GM18909 (cell line): ENCODE measurements at regions not wholly inside any gene's neighbourhood (a gene's known extent, or its start where the extent isn't known, plus 50 kb on each side); places are given as distances from the start of the nearest gene placed in this dataset.
"Not testable (repeated sequence)": the region's sequence is repeated elsewhere in the genome, so short reads cannot be mapped to it uniquely, and the experiment has no call there.

ENCODE experiments used
- ATAC-seq: cut with Tn5 transposase; IDR thresholded peaks from one replicate; pipeline ENCODE4 v1.9.1; 2021; ENCODE audit warnings: mild to moderate bottlenecking; ENCODE audit not compliant: unreplicated experiment, poor library complexity

- ATAC-seq: not testable (repeated sequence)
Measured at GRCh38 chr21:6482616-6483015, 4038.8 kb upstream of the TPTE start.

DNA sequence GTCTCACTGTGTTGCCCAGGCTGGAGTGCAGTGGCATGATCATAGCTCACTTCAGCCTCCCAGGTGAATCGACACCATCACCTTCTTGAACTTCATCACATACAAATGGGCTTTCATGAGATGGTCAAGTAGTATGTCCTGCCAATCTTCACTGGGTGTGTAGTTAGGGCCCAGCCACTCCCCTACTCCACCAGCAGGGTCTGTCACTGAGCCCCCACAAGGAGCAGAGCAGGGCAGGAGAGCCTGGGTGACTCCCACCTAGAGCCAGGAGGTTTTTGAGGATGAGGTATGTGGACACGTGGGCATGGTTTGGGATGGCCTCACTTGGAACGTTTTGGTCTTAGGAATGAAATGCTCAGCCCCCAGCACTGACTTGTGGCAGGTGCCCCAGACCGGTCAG is 4037.7 kb upstream of the TPTE start:
- ATAC-seq: not testable (repeated sequence)

GRCh38 chr21:6486821-6487220 is 4034.6 kb upstream of the TPTE start:
- not testable (repeated sequence) for ATAC-seq

- not testable (repeated sequence) for ATAC-seq
Measured at GRCh38 chr21:6492691-6493090, 4028.7 kb upstream of the TPTE start.

DNA sequence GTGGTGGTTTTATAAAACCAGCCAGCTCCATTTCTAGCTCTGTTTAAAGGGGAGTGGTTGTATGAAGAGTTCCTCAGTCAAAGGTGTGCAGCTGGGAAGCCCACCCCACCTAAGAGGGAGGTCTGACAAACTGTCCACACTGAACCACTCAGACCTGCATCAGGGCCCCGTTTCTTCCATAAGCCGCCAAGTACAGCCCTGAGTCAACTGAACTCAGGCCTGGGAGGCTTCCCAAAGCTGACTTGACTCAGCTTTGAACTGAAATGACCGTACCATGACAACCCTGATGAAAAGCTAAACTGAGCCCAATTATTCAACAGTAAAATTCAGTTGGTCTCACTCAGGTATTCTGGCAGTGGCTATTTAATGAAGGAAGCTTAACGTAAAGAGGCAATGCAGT is 4027.4 kb upstream of the TPTE start:
- ATAC-seq: not testable (repeated sequence)

DNA sequence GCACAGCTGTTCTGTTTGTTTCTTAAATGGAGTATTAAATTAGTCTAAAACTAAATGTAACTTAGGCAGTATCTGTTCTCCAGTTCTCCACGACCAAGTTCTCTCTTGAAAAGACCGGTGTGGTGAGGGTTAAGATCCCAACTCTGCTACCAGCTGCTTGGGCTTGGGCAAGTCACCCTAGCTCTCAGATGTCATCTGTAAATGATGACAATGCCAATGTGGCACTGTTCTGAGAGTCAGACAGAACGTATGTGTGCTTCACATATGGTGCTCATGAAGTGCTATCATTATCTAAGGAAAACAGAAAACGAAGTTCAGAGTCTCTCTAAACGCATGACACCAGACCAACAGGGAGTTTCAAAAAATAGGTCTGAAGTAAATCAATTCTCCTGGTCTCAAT is 4025.0 kb upstream of the TPTE start:
- ATAC-seq: not testable (repeated sequence)

DNA sequence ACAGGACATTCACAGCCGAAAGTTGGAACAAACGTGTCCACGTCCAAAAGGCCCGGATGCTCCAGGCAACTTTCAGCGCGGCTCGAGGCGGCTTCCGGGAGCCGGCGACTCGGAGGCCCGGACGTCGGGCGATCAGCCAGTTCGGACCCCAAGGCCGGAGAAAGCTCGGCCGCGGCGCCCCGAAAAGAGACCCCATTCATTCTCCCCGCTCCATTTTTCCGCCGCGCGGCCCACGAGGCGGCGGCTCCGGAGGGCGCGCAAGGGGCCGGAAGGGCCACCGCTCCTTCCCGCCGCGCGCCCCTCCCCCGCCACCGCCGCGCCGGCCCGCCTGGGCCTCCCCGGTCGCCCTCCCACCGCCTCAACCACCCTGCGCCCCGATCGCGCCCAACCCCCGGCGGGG is 4022.7 kb upstream of the TPTE start:
- ATAC-seq: peak; percentile 15

DNA sequence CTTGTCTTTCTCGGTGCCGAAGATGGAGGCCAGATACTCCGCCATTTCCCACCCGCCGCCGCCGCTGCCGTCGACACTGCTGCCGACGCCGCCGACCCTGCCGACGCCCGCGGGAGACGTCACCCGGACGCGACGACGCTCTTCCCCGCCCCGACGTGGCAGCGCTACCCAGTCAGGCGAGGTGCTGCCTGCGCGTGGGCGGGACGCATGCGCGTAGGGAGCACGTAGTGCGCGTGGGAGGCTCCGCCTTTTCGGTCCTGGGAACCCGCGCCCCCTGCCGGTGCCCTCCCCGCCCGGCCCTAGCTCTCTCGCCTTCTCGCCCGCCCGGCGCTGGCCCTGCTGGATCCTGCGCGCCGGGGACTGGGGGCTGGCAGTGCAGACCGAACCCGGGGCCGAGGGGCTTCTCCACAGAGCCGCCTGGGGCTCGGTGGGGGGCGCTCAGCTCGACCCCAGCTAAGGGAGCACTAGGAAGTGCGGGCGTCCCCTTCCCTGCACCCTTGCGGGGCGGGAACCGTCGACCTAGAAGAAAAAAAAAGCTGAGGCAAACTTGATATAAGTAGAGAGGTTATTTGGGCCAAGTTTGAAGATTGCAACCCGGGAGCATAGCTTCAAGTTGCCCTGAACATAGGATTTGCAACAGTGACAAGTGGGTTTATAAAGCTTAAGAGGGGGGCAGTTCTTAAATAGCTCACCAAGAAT is 4022.1 kb upstream of the TPTE start:
- peak; percentile 75 for ATAC-seq

- ATAC-seq: not testable (repeated sequence)
Measured at GRCh38 chr21:6499866-6500265, 4021.5 kb upstream of the TPTE start.

DNA sequence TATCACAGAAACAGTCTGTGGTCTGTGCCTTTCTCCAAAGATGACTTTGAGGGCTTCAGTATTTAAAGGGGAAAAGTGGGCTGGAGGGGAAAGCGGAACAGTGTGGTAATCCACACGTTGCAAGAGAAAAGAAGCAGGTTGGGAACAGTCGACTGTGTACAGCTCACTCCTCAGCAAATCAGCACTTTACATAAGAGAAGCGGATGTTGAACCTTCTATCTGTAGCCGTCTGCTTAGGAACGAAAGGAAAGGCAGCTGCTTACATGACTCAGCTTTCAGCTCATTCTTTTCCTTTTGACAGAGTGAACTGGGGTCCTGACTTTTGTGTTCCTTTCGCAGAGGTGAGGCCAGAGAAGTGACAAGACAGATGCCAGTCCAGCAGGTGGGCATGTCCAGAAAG is 4020.7 kb upstream of the TPTE start:
- ATAC-seq: not testable (repeated sequence)

GRCh38 chr21:6506167-6506894 is 4015.1 kb upstream of the TPTE start:
- ATAC-seq: not testable (repeated sequence)

DNA sequence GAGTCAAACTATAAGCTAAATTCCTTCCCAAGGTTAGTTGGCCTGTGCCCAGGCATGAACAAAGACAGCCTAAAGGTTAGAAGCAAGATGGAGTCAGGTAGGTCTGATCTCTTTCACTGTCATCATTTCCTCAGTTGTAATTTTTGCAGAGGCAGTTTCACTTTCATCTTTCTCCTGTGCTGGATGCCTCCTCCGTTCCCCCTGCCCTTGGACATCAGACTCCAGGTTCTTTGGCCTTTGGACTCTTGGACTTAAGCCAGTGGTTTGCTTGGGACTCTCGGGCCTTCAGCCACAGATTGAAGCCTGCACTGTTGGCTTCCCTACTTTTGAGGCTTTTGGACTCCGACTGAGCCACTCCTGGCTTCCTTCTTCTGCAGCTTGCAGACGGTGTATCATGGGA is 4013.8 kb upstream of the TPTE start:
- ATAC-seq: not testable (repeated sequence)

GRCh38 chr21:6521777-6522176 is 3999.6 kb upstream of the TPTE start:
- not testable (repeated sequence) for ATAC-seq

DNA sequence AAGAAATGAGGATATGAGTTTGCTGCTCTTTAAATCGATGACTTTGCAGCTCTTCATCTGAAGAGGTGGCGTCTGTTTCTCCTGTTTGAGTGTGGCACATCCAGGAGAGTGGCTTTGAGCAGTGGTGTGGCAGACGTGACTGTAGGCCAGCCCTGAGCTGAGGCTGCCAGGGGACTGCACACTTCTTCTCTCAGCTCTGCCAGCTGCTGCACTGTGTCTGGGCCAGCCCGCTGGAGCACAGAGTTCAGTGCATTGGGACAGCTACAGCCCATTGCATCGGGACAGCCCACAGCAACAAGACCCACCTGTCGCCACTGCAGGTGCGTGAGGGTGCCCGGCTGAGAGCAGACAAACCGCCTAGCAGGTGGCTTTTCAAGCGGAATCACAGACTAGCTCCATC is 3995.2 kb upstream of the TPTE start:
- not testable (repeated sequence) for ATAC-seq

DNA sequence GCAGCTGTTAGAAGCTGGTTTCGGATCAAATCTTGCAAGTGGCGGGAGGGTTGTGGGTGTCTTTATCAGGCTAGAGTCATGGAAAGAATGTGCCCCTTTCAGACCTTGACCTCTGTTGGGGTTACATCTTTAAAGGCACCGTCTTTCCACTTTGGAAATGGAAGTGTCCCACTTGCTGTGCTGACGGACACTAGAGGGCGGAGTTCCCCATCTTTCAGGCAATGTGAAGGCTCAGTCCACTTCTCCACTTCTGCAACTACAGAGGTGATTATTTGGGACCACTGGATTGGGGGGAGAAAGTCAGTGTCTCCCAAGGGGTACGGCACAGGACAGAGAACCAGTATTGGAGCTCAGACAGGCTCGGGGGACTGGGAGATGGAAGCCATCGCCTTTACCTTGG is 3990.7 kb upstream of the TPTE start:
- ATAC-seq: not testable (repeated sequence)

DNA sequence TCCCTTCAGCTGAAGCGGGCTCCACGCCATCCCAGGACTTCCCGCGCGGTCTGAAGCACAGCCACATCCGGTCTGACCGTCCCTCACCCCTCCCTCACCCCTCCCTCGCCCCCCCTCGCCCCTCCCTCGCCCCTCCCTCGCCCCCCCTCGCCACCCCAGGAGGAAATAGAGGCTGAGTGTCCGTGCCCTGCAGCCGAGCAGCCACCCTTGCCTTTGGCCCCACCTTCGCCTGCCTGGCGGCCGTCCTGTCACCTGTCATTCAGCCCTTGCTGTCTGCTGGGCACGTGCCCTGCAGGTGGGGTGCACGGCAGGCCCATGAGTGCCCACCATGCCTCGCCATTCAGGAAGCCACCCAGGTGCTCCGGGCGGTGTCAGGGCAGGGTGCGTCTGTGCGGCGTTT is 3988.1 kb upstream of the TPTE start:
- not testable (repeated sequence) for ATAC-seq

DNA sequence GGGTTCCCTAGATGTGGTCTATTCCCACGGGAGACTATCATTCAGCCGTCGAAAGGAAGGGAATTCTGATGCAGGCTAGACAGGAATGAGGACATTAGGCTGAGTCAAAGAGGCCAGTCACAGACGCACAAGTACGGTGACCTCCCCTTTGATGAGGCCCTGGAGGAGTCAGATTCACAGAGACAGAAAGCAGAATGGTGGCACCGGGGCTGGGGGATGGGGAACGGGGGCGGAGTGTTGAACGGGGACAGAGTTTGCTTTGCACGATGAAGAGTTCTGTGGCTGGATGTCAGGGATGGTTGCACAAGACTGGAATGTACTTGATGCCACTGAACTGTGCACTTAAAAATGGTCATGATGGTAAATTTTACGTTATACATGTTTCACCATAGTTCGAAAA is 3983.1 kb upstream of the TPTE start:
- ATAC-seq: not testable (repeated sequence)

GRCh38 chr21:6539688-6540087 is 3981.7 kb upstream of the TPTE start:
- ATAC-seq: not testable (repeated sequence)

GRCh38 chr21:6541036-6541435 is 3980.3 kb upstream of the TPTE start:
- ATAC-seq: not testable (repeated sequence)

- ATAC-seq: not testable (repeated sequence)
Measured at GRCh38 chr21:6545288-6545687, 3976.1 kb upstream of the TPTE start.

DNA sequence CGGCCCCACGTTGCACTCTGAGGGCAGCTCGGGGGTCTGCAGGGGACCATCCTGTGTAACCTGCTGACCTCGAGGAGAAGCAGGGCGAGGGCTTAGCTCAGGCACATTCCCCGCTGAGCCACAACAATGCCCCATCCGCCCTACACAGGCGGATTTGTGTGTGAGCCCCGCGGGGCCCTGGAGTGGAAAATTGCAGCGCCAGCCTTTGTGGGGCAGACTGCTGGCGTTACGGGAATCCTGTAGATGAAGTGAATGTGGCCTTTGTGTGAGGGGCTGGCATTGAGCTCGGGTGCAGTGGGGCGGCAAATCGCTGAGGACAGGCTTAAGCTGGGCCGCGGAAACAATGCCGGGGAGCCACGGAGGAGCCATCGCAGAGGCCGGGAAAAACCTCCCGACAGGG is 3970.3 kb upstream of the TPTE start:
- ATAC-seq: not testable (repeated sequence)
